ENCODE measurements at regions not wholly inside any gene's neighbourhood (a gene's known extent, or its start where the extent isn't known, plus 50 kb on each side); places are given as distances from the start of the nearest gene placed in this dataset.

DNA sequence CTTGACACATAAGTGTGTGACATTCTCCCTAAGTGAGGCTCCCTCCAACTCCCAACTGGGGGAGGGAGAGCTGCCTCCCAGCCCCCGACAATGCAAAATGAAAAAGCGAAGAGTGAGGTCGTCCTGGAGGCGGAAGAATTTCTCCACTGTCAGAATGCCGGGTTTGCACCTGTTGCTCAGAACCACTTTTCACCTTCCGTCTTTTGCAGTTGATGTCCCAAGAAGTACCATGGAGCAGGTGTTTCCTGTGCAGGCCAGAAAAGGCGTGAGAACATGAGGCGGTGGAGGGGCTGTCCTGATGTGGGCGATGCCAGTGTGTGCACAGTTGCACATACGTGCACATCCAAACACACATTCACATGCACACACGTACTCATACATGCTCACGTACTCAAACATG, 158.6 kb upstream of the AJAP1 start:
- no peaks in the 10 kb centered on the region for H3F3A ChIP-seq (ENCODE audit: control insufficient read depth, insufficient read depth)
- no peaks in the 10 kb centered on the region for H3K36me3 ChIP-seq (ENCODE audit: control insufficient read depth, low read length)
- no peaks in the 10 kb centered on the region for H3K9me3 ChIP-seq (ENCODE audit: control insufficient read depth, insufficient read depth, low read length)
- TF ChIP-seq, protein P1, sequence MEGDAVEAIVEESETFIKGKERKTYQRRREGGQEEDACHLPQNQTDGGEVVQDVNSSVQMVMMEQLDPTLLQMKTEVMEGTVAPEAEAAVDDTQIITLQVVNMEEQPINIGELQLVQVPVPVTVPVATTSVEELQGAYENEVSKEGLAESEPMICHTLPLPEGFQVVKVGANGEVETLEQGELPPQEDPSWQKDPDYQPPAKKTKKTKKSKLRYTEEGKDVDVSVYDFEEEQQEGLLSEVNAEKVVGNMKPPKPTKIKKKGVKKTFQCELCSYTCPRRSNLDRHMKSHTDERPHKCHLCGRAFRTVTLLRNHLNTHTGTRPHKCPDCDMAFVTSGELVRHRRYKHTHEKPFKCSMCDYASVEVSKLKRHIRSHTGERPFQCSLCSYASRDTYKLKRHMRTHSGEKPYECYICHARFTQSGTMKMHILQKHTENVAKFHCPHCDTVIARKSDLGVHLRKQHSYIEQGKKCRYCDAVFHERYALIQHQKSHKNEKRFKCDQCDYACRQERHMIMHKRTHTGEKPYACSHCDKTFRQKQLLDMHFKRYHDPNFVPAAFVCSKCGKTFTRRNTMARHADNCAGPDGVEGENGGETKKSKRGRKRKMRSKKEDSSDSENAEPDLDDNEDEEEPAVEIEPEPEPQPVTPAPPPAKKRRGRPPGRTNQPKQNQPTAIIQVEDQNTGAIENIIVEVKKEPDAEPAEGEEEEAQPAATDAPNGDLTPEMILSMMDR (IDR thresholded peaks at IDR 0.05; ENCODE audit: low read depth, low read length, poor library complexity, severe bottlenecking), result no peak
- no peak for TF ChIP-seq EZH2phosphoT487 (IDR thresholded peaks at IDR 0.05; ENCODE audit: borderline replicate concordance, low read length)
- H3K4me1 ChIP-seq (ENCODE audit: control insufficient read depth, low read length), result peaks cover 3% of the 10 kb centered on the region
- no peak overlapping the region for H3K4me3 ChIP-seq (ENCODE audit: low read length)
- H3K9me2 ChIP-seq (replicated peaks; ENCODE audit: control insufficient read depth, low read length), result no peaks in the 10 kb centered on the region
- H3K27ac ChIP-seq (ENCODE audit: low read depth, low read length), result no peak overlapping the region
- no peaks in the 10 kb centered on the region for H3K27me3 ChIP-seq (ENCODE audit: control insufficient read depth, low read length)
- no peaks in the 10 kb centered on the region for H4K20me1 ChIP-seq (ENCODE audit: control insufficient read depth, insufficient read depth, low read depth, low read length)
- H3K79me2 ChIP-seq (ENCODE audit: control insufficient read depth, low read length), result no peaks in the 10 kb centered on the region
- no peak overlapping the region for H3K4me2 ChIP-seq (ENCODE audit: low read length)

DNA sequence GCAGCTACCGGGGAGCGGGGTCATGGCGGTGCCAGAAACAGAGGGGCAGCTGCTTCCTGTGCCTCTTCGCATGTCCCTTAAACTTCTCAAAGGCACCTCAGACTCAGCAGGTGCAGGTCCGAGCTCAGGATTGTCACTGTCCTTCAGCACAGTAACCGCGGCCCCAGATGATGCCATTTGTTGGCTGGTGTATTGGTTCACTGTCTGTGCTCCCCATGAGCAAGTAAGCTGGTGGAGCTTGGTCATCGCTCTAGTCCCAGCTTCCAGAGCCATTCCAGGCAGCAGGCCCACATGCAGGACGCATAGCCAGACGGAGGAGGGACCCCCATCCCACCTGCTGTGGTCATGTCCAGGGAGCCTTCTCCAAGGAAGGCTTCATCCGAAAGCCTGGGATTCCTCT, 154.0 kb upstream of the AJAP1 start:
- H3K27ac ChIP-seq (ENCODE audit: low read depth, low read length), result no peak overlapping the region
- no peaks in the 10 kb centered on the region for H3K4me1 ChIP-seq (ENCODE audit: control insufficient read depth, low read length)
- H3K9me3 ChIP-seq (ENCODE audit: control insufficient read depth, insufficient read depth, low read length), result no peaks in the 10 kb centered on the region
- no peak overlapping the region for H3K4me2 ChIP-seq (ENCODE audit: low read length)
- TF ChIP-seq EZH2phosphoT487 (IDR thresholded peaks at IDR 0.05; ENCODE audit: borderline replicate concordance, low read length), result no peak
- TF ChIP-seq, protein P1 (IDR thresholded peaks at IDR 0.05; ENCODE audit: low read depth, low read length, poor library complexity, severe bottlenecking), result no peak
- H3K4me3 ChIP-seq (ENCODE audit: low read length), result no peak overlapping the region
- H3K79me2 ChIP-seq (ENCODE audit: control insufficient read depth, low read length), result no peaks in the 10 kb centered on the region
- H3K9me2 ChIP-seq (replicated peaks; ENCODE audit: control insufficient read depth, low read length), result no peaks in the 10 kb centered on the region
- H3K36me3 ChIP-seq (ENCODE audit: control insufficient read depth, low read length), result no peaks in the 10 kb centered on the region
- H3K27me3 ChIP-seq (ENCODE audit: control insufficient read depth, low read length), result peaks cover 3% of the 10 kb centered on the region; the same call in 1 of the 2 replicates
- no peaks in the 10 kb centered on the region for H3F3A ChIP-seq (ENCODE audit: control insufficient read depth, insufficient read depth)
- H4K20me1 ChIP-seq (ENCODE audit: control insufficient read depth, insufficient read depth, low read depth, low read length), result no peaks in the 10 kb centered on the region

DNA sequence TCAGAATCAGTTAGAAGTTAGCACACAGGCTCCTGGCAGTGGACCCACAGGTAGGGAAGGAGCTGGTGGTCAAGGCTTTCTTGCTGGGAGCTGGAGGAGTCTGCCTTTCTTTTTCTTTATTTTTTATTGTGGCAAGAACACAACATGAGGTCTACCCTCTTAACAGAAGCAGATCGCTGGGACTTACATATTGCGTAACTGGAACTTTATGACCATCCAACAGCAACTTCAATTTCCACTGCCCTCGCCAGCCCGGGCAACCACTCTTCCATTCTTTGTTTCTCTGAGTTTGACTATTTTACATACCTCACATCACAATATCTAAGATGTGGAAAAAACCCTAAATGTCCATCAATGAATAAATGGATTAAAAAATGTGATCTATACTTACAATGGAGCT, 147.8 kb upstream of the AJAP1 start:
- H3F3A ChIP-seq (ENCODE audit: control insufficient read depth, insufficient read depth), result no peaks in the 10 kb centered on the region
- no peaks in the 10 kb centered on the region for H3K9me3 ChIP-seq (ENCODE audit: control insufficient read depth, insufficient read depth, low read length)
- no peak overlapping the region for H3K4me2 ChIP-seq (ENCODE audit: low read length)
- H3K36me3 ChIP-seq (ENCODE audit: control insufficient read depth, low read length), result no peaks in the 10 kb centered on the region
- H3K4me3 ChIP-seq (ENCODE audit: low read length), result no peak overlapping the region
- H3K4me1 ChIP-seq (ENCODE audit: control insufficient read depth, low read length), result no peaks in the 10 kb centered on the region
- peaks cover 5% of the 10 kb centered on the region; the same call in 1 of the 2 replicates for H3K27me3 ChIP-seq (ENCODE audit: control insufficient read depth, low read length)
- TF ChIP-seq, protein P1 (IDR thresholded peaks at IDR 0.05; ENCODE audit: low read depth, low read length, poor library complexity, severe bottlenecking), result no peak
- no peak for TF ChIP-seq EZH2phosphoT487 (IDR thresholded peaks at IDR 0.05; ENCODE audit: borderline replicate concordance, low read length)
- H3K9me2 ChIP-seq (replicated peaks; ENCODE audit: control insufficient read depth, low read length), result no peaks in the 10 kb centered on the region
- no peak overlapping the region for H3K27ac ChIP-seq (ENCODE audit: low read depth, low read length)
- H3K79me2 ChIP-seq (ENCODE audit: control insufficient read depth, low read length), result no peaks in the 10 kb centered on the region
- no peaks in the 10 kb centered on the region for H4K20me1 ChIP-seq (ENCODE audit: control insufficient read depth, insufficient read depth, low read depth, low read length)

Measured in DOHH2 (cell line).